GM12872 (cell line): ENCODE measurements at regions not wholly inside any gene's neighbourhood (a gene's known extent, or its start where the extent isn't known, plus 50 kb on each side); places are given as distances from the start of the nearest gene placed in this dataset.
A peak's percentile ranks its signal among the peaks of the same experiment; 100 is the strongest.

ENCODE experiments used
- TF ChIP-seq, protein P1 (sequence below): IDR thresholded peaks from 3 replicates; pipeline ENCODE4 v1.5.1; 2011; ENCODE audit warnings: low read depth, mild to moderate bottlenecking, low read length, moderate library complexity; ENCODE audit not compliant: insufficient read depth

DNA sequence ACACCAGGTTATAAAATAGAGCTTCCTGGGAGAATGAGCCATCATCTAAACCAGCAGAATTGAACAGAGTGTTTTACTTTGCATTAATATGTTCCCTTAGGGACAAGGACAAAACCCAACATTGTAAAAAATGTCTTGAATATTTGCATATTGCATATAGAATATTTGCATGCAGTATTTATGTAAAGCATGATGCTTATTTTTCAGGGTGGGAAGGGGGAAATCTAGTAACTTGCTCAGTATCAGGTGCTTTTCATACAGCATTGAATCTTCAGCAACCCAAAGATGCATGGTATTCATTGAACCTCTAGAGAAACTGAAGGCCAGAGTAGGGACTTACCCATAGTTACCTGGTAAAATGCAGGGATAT, 409.2 kb upstream of the ZMIZ1 start:
- TF ChIP-seq, protein P1, sequence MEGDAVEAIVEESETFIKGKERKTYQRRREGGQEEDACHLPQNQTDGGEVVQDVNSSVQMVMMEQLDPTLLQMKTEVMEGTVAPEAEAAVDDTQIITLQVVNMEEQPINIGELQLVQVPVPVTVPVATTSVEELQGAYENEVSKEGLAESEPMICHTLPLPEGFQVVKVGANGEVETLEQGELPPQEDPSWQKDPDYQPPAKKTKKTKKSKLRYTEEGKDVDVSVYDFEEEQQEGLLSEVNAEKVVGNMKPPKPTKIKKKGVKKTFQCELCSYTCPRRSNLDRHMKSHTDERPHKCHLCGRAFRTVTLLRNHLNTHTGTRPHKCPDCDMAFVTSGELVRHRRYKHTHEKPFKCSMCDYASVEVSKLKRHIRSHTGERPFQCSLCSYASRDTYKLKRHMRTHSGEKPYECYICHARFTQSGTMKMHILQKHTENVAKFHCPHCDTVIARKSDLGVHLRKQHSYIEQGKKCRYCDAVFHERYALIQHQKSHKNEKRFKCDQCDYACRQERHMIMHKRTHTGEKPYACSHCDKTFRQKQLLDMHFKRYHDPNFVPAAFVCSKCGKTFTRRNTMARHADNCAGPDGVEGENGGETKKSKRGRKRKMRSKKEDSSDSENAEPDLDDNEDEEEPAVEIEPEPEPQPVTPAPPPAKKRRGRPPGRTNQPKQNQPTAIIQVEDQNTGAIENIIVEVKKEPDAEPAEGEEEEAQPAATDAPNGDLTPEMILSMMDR, result no peak

DNA sequence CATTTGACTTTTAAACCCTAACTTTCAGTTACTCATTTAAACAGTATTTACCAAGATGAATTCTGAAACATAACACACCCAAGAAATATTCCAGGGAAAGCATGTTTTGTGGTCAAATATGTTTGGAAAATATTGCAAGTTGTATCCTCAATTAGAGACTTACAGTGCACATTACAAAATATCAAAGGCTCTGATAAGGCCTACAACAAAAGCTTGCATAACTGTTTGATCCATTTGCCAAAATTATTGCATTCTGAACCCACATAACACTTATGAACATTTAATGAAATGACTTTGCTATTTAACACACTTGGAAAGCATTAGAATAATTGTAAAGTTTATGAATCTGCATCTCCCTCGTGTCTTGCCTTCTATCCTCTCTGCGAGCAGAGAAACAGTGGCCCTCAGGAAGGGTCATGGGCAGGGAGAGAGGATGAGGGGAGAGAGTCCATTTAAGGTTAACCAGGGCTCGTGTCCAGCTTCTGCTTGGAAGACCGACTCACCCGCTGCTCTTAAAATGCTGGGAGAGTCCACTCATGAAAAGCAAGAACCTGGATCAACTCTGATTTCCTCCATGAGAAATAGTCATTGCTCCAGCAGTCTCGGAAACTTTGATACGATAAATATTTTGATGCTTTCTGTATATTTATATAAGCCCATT, 408.2 kb upstream of the ZMIZ1 start:
- TF ChIP-seq, protein P1, result no peak

DNA sequence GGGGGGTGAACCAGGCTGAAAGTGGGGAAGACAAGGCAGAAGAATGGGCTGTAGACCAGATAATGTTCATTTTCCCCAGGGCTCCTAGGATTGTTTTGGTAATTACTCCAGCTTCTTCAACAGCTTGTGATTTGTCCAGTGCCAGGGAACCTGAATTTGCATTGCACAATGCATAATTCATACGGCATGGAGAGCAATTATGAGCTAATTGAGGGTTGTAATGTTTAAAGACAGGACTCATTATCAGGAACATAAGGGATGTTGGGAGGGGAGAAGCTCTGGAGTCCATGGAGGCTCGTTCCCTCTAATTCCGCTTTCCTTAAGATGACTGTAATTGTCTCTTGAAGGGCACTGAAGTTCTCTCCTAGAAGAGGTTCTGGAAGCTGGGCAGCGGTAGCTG, 405.0 kb upstream of the ZMIZ1 start:
- TF ChIP-seq, protein P1, result no peak

DNA sequence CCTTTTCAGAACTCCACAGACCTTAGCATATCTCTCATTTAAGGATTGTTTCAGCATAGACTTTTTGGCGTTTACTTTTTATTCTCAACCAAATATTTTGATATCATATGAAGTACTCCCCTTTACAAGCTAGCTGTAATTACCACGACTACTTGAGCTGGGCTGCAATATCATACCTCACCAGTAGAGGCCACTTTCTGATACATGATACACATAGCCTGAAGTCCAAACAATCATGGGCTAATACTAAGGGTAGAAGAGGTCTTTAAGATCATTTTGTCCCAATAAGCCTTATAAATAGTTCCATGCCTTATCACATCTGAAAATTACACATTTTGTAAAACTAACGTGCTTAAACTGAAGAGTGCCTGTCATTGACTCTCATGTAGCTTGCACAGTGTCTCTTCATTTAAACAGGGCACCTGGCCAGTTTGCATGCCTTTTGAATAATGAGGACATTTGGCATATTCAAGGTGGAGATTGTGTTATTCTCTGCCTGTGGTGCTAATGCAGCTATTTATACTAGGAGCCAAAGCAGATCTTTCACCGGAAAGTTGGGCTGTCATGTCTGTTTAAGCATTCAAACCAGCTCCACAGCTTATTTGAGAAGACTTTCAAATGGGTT, 403.7 kb upstream of the ZMIZ1 start:
- TF ChIP-seq, protein P1, result peak; percentile 59

DNA sequence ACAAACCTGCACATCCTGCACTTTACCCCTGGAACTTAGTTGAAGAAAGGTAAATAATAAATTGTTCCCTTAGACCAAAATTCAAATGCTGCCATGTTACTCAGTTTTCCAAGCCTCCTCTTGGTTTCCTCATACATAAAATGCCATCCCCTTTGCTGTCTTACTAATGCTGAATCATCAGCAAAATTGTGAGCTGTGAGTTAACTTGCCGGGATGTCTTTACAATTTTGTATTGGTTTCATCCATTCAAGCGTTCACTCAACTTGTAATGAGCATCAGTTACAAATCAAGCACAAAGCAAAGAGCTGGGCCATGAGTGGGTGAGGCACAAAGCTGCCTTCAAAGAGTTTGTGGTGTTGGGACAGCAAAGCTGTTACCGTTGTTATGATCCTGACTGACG, 395.8 kb upstream of the ZMIZ1 start:
- TF ChIP-seq, protein P1, result no peak

DNA sequence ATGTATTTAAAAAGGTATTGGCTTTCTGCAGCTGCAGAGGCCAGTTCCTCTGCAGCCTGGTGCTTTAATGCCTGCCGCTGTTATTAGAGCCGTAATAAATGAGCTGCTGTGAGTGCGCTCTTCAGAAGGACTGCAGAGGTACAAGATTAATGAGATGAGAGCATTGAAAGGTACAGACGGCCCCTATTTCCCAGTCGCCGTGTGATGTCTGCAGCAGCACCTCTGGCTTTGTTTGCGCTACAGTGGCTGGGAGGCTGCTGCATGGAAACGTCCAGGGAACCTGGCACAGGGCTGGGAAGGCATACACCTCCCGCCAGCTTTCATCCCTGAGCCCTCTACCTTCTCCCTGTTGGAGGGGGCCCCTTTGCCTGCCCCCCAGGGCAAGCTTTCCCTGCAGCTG, 383.8 kb upstream of the ZMIZ1 start:
- TF ChIP-seq, protein P1, result no peak

DNA sequence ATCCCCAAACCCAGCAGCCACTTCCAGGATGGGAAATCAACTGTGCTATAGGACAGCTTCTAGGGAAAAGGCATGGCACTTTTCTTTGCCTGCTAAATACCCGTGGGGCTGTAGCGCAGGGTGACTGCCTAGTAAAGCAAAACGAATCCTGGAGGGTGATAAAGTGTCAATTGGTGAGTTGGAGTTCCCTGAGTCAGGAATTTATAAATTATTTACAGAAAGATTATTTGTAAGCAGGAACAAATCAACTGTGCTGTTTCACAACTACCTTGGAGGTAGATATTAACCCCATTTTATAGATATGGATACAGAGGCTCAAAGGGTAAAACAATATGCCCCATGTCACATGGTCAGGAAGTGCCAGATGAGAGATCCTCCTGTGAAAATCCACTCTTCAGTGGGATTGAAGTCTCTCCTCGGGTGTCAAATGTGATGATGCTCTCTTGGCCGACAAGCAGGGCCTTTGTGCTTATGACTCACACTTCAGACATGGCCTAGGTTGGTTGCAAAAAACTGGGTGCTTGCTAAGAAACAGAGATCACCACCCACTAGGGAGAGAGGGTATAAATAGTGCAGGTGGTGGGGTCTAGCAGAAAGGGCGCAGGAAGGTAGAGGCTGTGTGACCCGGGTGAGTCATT, 383.2 kb upstream of the ZMIZ1 start:
- TF ChIP-seq, protein P1, result no peak
